Mesothelial cell of epicardium (in vitro differentiated cells): ENCODE measurements at regions not wholly inside any gene's neighbourhood (a gene's known extent, or its start where the extent isn't known, plus 50 kb on each side); places are given as distances from the start of the nearest gene placed in this dataset.
A peak's percentile ranks its signal among the peaks of the same experiment; 100 is the strongest.

Experiments
- DNase-seq, 2 experiments: peaks; one replicate each; pipeline ENCODE4 v3.0.0; 2021; ENCODE audit warnings: low spot score in 2 of 2; ENCODE audit not compliant: unreplicated experiment in 2 of 2
- H3K27ac Mint-ChIP-seq: 2 replicates; pipeline ENCODE4 v1.8.0; 2021; ENCODE audit warnings: mixed read lengths
- H3K27me3 Mint-ChIP-seq: 2 replicates; pipeline ENCODE4 v1.8.0; 2021; ENCODE audit warnings: low read depth, mixed read lengths
- H3K36me3 Mint-ChIP-seq: 2 replicates; pipeline ENCODE4 v1.8.0; 2021; ENCODE audit warnings: mixed read lengths
- H3K4me1 Mint-ChIP-seq: 2 replicates; pipeline ENCODE4 v1.8.0; 2021; ENCODE audit warnings: mixed read lengths
- H3K4me3 Mint-ChIP-seq: 2 replicates; pipeline ENCODE4 v1.8.0; 2021; ENCODE audit warnings: mild to moderate bottlenecking, moderate library complexity, mixed read lengths
- H3K9me3 Mint-ChIP-seq: 2 replicates; pipeline ENCODE4 v1.8.0; 2021; ENCODE audit warnings: mixed read lengths
- CTCF ChIP-seq: fragments of 200-600 bp; sonication (generic); IDR thresholded peaks from one replicate; pipeline ENCODE4 v1.5.0; 2021; ENCODE audit warnings: antibody characterized with exemption; ENCODE audit not compliant: unreplicated experiment

- Mint-ChIP-seq H3K27me3 (peaks cover 32% of the 10 kb centered on the region), H3K27ac (no peak overlapping the region), H3K36me3 (no peaks in the 10 kb centered on the region), H3K9me3 (peaks cover 2% of the 10 kb centered on the region), H3K4me1 (peaks cover 4% of the 10 kb centered on the region), H3K4me3 (no peak overlapping the region)
- TF ChIP-seq CTCF = no peak
- no peak for DNase-seq
Observed at GRCh38 chr6:1178590-1178989, 133.3 kb upstream of the FOXQ1 start.

GRCh38 chr6:1176567-1176966 is 135.3 kb upstream of the FOXQ1 start:
- no peak for TF ChIP-seq CTCF
- no peak for DNase-seq
- Mint-ChIP-seq H3K36me3 (no peaks in the 10 kb centered on the region), H3K4me1 (peaks cover 4% of the 10 kb centered on the region), H3K4me3 (no peak overlapping the region), H3K9me3 (peaks cover 5% of the 10 kb centered on the region), H3K27me3 (peaks cover 26% of the 10 kb centered on the region), H3K27ac (no peak overlapping the region)

- no peaks in the 10 kb centered on the region for H3K36me3 Mint-ChIP-seq
- no peak overlapping the region for H3K4me3 Mint-ChIP-seq
- H3K27me3 Mint-ChIP-seq = peaks cover 22% of the 10 kb centered on the region
- peaks cover 6% of the 10 kb centered on the region for H3K4me1 Mint-ChIP-seq
- H3K27ac Mint-ChIP-seq = no peak overlapping the region
- no peak for DNase-seq
- H3K9me3 Mint-ChIP-seq = peaks cover 5% of the 10 kb centered on the region
- no peak for TF ChIP-seq CTCF
Observed at GRCh38 chr6:1175877-1176276, 136.0 kb upstream of the FOXQ1 start.

GRCh38 chr6:1170794-1171193 is 141.1 kb upstream of the FOXQ1 start:
- H3K36me3 Mint-ChIP-seq = no peaks in the 10 kb centered on the region
- no peak for TF ChIP-seq CTCF
- DNase-seq = peak; percentile 49 to 56
- H3K27me3 Mint-ChIP-seq = peaks cover 13% of the 10 kb centered on the region
- H3K4me1 Mint-ChIP-seq = peaks cover 7% of the 10 kb centered on the region
- no peak overlapping the region for H3K27ac Mint-ChIP-seq
- H3K9me3 Mint-ChIP-seq = peaks cover 5% of the 10 kb centered on the region
- H3K4me3 Mint-ChIP-seq = no peak overlapping the region

GRCh38 chr6:1164600-1164999 is 147.3 kb upstream of the FOXQ1 start:
- H3K9me3 Mint-ChIP-seq = no peaks in the 10 kb centered on the region
- no peak for TF ChIP-seq CTCF
- H3K4me1 Mint-ChIP-seq = peaks cover 12% of the 10 kb centered on the region
- no peak overlapping the region for H3K4me3 Mint-ChIP-seq
- H3K27ac Mint-ChIP-seq = no peak overlapping the region
- peaks cover 16% of the 10 kb centered on the region for H3K27me3 Mint-ChIP-seq
- H3K36me3 Mint-ChIP-seq = no peaks in the 10 kb centered on the region
- no peak for DNase-seq

- Mint-ChIP-seq H3K9me3 (peaks cover 8% of the 10 kb centered on the region), H3K4me3 (no peak overlapping the region)
- TF ChIP-seq CTCF = no peak
Observed at GRCh38 chr6:1163501-1163900, 148.4 kb upstream of the FOXQ1 start.

More at GRCh38 chr6:1163501-1163900, 148.4 kb upstream of the FOXQ1 start:
- Mint-ChIP-seq H3K36me3 (no peaks in the 10 kb centered on the region), H3K27me3 (peaks cover 10% of the 10 kb centered on the region), H3K4me1 (peaks cover 12% of the 10 kb centered on the region), H3K27ac (no peak overlapping the region)
- no peak for DNase-seq
